GM10266 (cell line): ENCODE measurements at regions not wholly inside any gene's neighbourhood (a gene's known extent, or its start where the extent isn't known, plus 50 kb on each side); places are given as distances from the start of the nearest gene placed in this dataset.
"Not testable (repeated sequence)": the region's sequence is repeated elsewhere in the genome, so short reads cannot be mapped to it uniquely, and the experiment has no call there.

Source experiments
- DNase-seq: peaks from one replicate; pipeline ENCODE4 v3.0.0; 2012; ENCODE audit errors: extremely low spot score
- CTCF ChIP-seq: IDR thresholded peaks from 2 replicates; pipeline ENCODE4 v1.5.1; 2012; ENCODE audit warnings: mild to moderate bottlenecking, low read depth; ENCODE audit not compliant: control insufficient read depth, insufficient read depth; ENCODE audit errors: missing control alignments

DNA sequence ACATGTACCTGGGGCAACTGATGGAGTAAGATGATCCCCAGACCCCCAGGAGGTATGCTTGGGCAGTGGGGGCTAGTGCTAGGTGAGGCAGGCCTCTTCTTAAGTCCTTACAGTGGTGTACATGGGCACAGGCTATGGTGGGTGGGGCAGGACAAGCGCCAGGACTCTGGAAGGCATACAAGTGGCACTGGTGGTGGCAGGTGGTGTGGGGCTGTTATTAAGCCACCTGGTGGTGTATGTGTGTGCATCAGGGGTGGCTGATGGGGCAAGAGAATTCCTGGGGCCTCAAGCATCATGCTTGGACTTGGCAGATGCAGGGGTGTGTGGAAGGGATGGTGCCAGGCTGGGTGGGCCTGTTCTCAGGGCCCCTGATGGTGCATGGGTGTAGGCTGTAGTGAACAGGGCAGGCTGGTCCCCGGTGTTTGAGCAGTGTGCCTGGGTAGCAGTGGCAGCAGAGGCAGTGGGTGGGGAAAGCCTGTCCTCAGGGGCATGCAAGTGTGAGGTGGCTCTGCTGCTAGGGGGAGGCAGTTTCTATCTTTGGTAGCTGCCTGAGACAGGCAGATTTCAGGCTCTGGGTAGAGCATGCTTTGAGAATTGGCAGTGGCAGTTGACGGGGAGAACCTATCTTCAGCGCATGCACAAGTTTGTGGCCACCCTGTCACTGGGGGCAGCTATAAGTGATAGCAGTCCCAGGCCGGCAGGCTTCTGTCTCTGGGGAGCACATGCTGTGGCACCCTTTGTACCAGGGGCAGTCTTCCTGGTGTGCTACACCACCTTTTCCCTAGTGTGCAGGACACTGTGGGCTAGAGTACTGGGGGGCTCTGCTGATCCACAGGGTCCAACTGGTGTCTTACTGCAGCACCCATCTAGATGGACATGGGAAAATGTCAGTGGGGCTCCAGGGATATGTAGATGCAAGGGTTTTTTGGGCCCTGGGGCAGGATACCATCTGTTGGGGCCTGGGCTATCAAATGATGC, 52.6 kb upstream of the ABCD2 start:
- TF ChIP-seq CTCF = no peak
- DNase-seq = no peak

DNA sequence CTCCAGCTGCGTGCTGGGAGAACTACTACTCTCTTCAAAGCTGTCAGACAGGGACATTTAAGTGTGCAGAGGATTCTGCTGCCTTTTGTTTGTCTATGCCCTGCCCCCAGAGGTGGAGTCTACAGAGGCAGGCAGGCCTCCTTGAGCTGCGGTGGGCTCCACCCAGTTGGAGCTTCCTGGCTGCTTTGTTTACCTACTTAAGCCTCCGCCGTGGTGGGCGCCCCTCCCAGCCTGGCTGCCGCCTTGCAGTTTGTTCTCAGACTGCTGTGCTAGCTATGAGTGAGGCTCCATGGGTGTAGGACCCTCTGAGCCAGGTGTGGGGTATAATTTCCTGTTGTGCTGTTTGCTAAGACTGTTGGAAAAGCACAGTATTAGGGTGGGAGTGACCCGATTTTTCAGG, 49.9 kb upstream of the ABCD2 start:
- not testable (repeated sequence) for DNase-seq
